RCC 7860 (cell line): ENCODE measurements at regions not wholly inside any gene's neighbourhood (a gene's known extent, or its start where the extent isn't known, plus 50 kb on each side); places are given as distances from the start of the nearest gene placed in this dataset.
"Not testable (repeated sequence)": the region's sequence is repeated elsewhere in the genome, so short reads cannot be mapped to it uniquely, and the experiment has no call there.

Source experiments
- DNase-seq: peaks from one replicate; pipeline ENCODE4 v3.0.0-alpha.2; 2015; ENCODE audit warnings: low spot score
- FAIRE-seq: peaks from 2 replicates; lab custom pipeline; 2012; peaks lifted over from hg19 to GRCh38; lab: Jason Lieb, UNC

DNA sequence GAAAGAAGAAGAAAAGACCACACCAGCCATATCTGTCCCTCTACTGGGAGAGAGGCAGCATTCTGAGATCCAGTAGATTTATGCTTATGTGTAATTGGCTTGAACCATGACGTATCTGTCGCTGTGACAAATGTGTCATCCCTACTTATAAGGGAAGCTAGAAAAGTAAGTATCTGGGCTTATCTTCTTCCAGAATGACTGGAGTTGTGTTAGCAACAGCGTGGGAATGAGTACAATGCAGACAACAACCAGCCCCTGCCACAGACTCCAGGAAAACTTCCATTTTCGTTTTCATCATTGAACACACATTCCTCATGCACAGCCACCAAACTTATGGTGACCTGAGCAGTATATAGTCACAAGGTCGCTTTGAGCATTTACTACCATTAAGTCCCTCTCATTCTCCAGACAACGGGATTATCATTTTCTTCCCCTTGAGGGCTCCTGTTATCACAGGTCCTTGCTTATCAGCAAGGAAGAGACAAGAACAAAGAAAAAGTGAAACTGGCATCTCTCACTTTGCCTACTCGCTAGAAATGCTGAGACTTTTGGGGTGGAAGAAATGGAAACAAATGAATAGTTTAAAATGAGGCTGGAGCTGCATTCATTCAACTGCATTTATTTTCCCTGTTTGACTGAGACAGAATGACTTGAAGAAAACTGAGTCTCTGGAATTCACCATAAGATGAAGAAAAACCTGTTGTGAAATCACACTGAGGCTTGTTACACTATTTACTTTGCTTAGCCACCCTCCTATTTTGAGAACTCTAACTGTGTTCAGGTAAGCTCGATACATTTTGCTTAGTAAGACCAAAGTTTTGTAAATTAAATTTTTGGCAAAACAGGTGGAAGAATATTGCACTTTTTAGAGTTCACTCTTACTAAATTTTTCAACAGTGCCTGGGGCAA, 149.3 kb upstream of the FOXQ1 start:
- FAIRE-seq = no peak

GRCh38 chr6:1156411-1156810, 155.5 kb upstream of the FOXQ1 start:
- not testable (repeated sequence) for FAIRE-seq

More for the DNA sequence above, 149.3 kb upstream of the FOXQ1 start:
- DNase-seq = no peak

DNA sequence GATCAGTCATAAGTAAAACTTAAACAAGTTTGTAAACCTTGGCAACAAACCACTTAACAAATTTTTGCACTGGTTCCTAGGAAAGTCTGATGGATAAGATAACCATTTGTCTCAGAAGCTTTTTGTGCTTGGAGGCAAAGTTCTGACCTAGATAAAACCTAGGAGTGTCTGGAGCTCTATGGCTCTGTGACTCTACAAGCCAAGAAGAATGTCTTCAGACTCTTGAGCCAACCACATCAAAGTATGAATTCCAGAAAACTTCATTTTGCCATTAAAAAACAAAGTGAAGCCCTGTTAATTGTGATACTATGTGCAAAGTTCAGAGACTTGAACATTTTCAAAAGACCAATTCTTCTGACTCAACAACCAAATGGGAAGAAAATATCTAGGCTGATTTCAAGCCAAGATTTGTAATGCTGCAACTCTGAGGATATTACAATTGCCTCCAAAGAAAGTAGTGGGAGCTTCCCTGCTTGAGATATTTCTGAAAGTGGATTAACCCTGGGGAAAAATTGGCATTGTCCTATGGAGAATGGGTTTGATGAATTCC, 158.1 kb upstream of the FOXQ1 start:
- DNase-seq = no peak

More at GRCh38 chr6:1156411-1156810, 155.5 kb upstream of the FOXQ1 start:
- not testable (repeated sequence) for DNase-seq

DNA sequence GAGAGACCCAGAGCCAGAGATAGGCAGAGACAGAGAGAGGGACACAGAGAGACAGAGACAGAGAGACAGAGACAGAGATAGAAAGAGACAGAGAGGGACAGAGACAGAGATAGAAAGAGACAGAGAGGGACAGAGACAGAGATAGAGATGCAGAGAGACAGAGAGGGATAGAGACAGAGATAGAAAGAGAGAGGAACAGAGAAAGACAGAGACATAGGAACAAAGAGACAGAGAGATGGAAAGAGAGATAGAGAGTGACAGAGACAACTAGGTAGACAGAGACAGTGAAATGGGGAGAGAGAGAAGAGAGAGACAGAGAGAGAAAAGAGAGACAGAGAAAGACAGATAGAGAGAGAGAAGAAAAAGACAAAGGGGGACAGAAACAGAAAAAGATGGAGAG, 165.4 kb upstream of the FOXQ1 start:
- FAIRE-seq (no peak), DNase-seq (no peak)

More for the DNA sequence above, 158.1 kb upstream of the FOXQ1 start:
- no peak for FAIRE-seq

DNA sequence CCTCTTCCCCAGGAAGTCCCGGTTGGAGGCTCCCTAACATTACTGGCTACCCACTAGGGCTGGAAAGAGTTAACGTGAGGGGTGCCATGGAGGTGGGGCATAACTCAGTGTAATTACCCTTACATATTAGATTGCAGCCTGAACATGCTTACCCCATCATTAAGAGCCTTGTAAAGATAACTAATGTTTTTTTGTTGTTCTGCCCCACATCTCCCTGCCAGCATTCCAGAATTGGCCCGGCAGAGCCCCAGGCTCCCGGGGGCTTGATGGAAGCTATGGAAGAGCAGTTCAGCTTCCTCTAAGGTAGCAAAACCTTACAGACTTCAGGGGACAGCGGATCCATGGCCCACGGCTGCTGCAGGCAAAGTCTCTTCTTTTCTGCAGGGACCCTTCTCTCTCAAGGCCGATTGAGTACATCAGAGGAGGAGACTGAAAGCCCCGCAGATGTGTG, 166.1 kb upstream of the FOXQ1 start:
- DNase-seq = no peak
- FAIRE-seq = no peak

DNA sequence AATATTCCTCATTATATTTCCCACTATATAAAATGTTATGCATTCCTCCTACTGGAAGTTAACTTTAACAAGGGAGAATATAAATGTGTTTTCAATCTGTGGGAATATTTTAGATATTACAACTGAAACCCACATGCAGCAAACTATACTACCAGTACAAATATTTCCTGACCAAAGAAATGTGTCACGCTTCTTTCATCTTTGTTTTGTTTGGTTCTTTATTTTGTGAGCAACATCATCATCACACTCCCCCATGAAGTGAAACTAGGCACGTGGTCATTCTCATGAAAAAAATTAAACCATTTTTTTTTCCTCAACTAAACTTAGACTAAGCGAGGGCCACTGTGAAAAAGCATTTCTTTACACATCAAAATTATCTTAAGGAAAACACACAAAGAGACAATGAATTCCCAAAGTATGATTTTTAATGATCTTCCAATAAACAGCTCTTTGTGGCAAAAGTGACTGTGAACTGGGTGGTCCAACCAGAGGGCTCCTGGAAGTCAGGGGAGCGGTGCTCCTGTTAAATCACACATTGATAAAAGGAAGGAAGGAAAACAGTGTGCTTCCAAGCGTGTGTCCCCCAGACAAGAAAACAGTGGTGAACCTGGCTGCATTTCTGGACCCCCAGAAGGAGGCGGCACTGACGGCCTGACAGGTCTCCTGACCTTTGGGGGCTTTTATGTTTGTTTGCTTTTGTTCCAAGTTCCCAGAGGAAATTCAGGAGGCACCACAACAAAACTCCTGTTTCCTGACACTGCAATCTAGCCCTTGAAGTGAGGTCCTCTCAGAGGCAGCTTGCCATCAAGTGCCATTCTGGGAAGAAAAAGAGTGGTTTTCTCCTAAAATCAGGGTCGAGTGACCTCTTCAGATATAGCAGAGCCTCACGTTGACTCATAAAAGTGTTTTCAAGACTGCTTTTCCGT, 166.8 kb upstream of the FOXQ1 start:
- FAIRE-seq (no peak), DNase-seq (no peak)

DNA sequence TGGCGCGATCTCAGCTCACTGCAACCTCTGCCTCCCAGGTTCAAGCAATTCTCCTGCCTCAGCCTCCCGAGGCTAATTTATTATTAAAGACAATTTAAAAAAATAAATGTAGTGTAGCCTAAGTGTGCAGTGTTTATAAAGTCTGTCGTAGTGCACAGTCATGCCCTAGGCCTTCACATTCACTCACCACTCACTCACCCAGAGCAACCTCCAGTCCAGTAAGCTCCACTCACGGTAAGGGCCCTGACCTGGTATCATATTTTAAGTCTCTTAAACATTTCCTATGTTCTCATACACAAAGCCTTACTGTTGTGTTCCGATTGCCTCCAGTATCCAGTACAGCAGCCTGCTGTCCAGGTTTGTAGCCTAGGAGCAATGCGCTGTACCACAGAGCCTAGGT, 168.2 kb upstream of the FOXQ1 start:
- DNase-seq = no peak
- FAIRE-seq = no peak

DNA sequence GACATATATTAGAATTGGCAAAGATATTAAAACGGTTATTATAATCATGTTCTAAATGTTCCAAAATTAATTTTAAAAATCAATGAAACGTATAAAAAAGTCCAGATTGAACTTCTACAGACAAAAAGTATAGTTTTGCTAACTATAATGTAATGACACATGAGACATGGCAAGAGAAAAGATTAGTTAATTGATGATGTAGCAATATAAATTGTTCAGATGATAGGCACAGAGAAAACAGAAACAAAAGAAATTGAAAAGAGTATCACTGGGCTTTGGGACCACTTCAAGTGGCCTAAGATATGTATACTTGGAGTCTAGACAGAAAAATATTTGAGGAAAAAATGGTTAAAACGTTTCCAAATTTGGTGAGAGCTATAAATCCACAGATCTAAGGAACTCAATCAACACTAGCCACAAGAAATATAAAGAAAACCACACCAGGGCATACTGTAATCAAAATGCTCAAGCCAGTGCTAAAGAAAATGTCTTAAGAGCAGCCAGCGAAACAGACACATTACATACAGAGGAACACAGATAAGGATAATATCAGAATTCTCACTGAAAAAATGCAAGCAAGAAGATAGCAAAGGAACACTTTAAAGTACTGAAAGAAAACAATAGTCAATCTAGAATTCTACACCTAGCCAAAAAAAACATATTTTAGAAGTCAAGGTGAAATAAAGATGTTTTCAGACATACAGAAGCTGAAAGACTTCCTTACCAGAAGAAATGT, 172.6 kb upstream of the FOXQ1 start:
- no peak for DNase-seq
- FAIRE-seq = no peak

GRCh38 chr6:1137849-1138248, 174.0 kb upstream of the FOXQ1 start:
- FAIRE-seq = no peak
- DNase-seq = no peak

GRCh38 chr6:1136827-1137226, 175.1 kb upstream of the FOXQ1 start:
- no peak for DNase-seq
- FAIRE-seq = no peak

- peak; percentile 42 for FAIRE-seq
- peak; percentile 18 for DNase-seq
Measured at GRCh38 chr6:1136415-1136774, 175.5 kb upstream of the FOXQ1 start.

GRCh38 chr6:1135726-1136414, 176.0 kb upstream of the FOXQ1 start:
- DNase-seq (no peak), FAIRE-seq (no peak)

GRCh38 chr6:1131285-1132079, 180.4 kb upstream of the FOXQ1 start:
- peak; percentile 85 for DNase-seq
- FAIRE-seq = peak; percentile 85

GRCh38 chr6:1130709-1131108, 181.2 kb upstream of the FOXQ1 start:
- DNase-seq (no peak), FAIRE-seq (no peak)

DNA sequence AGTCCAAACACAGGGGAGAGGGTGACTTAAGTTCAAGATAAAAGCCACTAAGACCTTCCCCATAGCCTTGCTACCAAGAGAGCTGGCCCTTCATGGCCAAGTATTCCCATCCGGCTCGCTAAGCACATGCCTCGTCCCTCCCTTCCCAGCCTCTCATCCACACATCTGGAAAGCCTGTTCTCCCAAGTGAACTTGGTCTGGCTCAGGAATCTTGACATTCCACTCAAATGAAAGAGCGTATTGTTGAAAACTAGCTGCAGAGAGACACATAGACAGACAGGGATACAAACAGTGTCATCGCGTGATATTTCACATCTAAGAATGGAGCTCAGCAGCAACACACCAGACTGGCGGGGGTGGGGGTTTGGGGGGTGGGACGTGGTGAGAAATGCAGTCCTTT, 182.8 kb upstream of the FOXQ1 start:
- DNase-seq (no peak), FAIRE-seq (no peak)

DNA sequence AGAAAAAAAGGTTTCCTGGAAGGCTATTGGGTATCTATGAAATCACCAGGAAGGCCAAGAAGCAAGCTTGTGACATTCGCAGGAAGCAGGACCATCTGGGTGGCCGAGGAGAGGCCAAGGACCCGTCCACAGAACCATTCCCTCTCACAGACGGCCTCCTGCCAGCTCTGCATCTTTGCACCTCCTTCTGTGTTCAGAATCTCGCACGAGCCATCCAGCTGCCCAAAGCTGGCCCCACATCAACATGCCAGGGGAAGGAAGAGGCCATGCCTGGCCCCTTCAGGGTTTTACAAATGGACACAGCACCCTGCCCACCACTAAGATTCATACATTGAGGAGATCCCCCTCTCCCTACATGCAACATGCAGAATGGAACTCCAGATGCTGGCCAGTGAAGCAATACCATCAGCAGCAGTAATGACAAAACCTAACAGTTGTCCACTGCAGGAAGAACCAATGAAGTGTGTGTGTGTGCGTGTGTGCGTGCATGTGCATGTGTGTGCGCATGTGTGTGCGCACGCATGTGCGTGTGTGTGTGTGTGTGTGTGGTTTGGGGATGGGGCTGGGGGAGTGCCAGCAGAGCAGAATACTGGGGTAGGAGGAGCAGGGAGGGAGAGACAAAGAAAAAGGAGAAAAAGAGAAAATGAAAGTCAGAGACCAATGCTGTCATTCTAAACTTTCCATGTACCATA, 184.2 kb upstream of the FOXQ1 start:
- FAIRE-seq (no peak), DNase-seq (no peak)

GRCh38 chr6:1127129-1127528, 184.8 kb upstream of the FOXQ1 start:
- DNase-seq (no peak), FAIRE-seq (no peak)

DNA sequence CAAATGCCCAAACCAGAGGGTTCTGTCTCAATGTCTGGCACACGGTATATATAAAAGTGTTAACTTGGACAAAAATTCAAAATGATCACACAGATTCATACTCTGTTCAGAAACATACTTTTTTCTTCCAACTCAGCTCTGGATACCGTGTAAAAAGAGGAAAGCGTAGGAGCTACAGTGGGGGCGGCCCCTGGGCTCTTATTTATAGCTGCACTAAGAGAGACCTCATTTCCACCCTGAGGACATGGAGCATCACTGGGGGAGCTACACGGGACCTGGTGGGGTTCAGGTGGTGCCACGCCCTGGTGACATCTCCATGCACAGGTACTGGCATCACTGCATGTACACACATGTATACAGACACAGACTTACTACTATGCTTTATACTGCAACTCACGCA, 185.9 kb upstream of the FOXQ1 start:
- no peak for DNase-seq
- no peak for FAIRE-seq

DNA sequence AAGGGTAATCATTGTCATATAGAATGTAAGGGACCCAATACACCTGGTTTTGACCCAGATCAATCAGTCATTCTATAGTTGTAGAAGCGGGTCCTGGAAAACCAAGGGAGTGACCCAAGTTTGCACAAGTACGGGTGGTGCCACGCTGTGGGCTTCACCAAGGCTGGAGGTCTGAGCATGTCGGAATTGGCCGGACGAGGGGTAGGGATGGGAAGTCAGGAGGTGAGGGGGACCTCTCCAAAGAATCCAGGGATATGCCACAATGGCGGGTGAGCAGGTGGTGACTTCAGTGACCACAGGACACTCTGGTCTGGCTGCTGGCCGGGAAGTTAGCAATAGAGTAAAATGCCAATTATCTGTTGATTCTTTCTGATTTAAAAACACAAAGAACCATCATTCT, 186.6 kb upstream of the FOXQ1 start:
- DNase-seq (no peak), FAIRE-seq (no peak)
